GM21423 (cell line): ENCODE measurements at regions not wholly inside any gene's neighbourhood (a gene's known extent, or its start where the extent isn't known, plus 50 kb on each side); places are given as distances from the start of the nearest gene placed in this dataset.

Experiments used
- ATAC-seq: cut with Tn5 transposase; IDR thresholded peaks from one replicate; pipeline ENCODE4 v1.9.1; 2021; ENCODE audit warnings: mild to moderate bottlenecking, moderate library complexity; ENCODE audit not compliant: unreplicated experiment

DNA sequence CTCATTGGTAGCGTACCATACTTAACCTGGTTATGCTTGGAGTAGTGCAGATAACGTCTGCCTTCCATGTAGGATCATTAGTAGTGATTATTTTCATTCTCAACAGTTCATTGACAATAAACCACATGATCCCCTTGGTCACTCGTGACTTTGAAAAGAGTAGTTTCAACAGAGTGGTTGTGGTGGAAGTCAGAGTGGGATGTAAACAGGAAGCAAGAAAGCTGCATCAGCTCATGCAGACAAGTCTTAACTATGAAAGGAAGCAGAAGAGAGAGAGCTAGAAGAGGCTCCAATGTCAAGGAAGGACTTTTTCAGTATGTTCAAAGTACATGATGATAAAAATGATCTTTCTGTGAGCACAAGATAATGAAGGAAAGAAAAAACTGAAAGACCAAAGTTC lies 287.4 kb downstream of the MBD2 start:
- ATAC-seq = no peak

DNA sequence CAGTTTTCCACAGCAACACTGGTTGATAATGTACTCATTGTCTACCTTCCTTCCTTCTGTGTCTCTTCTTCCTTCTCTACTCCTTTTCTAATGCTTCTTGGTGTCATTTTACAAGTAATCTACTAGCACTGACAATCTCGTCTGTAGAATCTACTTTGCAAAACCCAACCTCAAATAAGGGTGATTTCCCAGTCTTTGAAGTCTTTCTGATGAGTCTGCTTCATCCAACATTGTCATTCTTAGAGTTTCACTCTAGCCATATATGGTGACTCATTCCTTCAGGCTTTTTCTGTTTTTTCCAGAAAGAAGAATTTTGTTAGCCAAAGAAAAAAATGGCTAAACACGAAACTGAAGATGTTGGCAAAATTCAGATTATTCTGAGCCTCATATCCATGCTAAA lies 288.7 kb downstream of the MBD2 start:
- ATAC-seq = no peak

DNA sequence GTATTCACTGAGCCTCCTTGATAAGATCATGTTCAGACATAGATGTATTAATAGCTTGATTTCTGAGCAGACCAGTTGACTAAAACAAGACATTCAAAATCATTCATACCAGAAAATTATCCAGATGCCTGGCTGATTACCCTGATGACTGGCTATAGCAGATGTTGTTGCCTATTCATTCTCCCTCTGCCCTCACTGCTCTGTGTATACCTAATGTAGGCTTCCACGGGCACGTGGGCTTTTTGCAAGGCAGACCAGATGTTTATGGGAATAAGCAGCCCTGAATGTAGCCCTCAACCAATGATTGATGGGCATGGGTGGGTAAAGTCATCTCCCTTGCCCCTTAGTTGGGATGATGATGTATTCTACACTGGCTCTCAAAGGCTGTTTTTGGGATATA lies 289.1 kb downstream of the MBD2 start:
- no peak for ATAC-seq

DNA sequence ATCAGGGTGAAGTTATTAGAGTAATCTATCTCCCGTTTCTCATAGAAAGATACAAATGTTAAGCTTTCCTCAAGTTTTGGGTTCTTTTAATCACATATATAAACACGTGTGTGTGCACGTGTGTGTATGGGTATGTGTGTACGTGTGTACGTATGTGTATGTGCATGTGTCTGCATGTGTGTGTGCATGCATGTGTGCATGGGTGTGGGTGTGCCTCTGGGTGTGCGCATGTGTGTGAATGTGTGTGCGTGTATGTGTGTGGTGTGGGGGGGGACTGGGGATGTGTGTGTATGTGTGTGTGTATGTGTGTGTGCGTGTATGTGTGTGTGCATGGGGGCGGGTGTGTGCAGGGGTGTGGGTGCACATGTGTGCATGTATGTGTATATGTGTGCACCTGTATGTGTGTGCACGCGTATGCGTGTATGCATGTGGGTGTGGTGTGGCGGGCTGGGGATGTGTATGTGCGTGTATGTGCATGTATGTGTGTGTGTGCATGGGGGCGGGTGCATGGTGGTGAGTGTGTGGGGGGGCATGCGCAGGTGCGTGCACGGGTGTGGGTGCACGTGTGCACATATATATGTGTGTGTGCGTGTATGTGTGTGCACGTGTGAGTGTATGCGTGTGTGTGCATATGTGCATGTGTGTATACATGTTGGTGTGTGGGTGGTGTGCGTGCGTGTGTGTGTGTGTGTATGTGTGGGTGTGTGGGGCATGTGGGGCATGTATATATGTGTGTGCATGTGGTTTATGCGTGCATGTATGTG lies 304.0 kb downstream of the MBD2 start:
- ATAC-seq = no peak

DNA sequence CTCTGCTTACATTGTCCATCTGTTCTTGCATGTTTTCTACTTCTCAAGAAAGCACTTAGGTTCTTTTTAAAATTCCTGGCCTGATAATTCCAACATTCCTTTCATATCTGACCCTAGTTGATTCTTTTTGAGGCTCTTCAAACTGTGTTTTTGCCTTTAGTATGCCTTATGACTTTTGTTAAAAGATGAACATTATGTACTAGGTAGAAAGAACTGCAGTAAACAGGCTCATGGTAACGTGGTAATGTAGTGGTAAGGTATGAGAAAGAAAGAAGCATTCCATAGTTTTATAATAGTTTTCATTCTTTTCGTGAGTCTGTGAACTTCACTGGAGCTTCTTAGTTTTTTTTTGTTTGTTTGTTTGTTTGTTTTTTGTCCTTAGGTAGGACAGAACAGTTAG lies 306.4 kb downstream of the MBD2 start:
- no peak for ATAC-seq

DNA sequence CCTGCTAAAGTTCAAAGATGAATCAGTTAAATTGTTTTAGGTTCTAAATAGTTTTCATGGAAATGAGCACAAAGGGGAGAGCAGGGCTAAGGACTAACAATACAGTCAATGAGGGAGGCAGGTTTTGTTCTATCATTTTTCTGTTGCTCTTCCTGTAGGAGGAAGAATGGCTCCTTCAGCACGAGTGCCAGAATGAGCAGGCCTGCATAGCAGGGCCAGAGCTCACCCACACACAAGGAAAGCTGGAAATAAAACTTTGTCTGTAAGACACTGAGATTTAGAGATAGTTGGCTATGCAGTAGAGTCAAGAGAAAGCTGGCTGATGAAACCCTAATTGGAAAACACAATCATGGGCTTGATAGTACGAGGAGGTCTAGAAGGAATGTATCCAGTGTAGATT lies 313.3 kb downstream of the MBD2 start:
- ATAC-seq = no peak

DNA sequence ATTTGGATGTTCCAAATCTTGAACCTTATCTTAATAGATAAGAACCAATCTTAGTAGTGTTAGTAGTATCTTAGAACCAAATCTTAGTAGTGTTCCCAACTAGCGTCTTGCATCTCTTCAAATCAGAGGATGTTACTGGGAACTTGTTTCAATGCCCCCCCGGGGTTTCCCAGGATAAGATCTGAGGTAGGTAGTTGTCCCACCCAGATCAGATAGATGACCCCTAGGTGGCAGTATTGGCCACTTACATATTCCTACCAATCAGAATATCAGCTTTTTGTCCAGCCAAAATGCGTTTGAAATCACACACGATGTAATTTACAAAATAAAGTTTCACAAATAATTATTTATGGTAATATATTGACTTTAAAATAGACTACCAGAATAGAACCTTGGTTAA lies 314.8 kb downstream of the MBD2 start:
- ATAC-seq = peak; percentile 73

DNA sequence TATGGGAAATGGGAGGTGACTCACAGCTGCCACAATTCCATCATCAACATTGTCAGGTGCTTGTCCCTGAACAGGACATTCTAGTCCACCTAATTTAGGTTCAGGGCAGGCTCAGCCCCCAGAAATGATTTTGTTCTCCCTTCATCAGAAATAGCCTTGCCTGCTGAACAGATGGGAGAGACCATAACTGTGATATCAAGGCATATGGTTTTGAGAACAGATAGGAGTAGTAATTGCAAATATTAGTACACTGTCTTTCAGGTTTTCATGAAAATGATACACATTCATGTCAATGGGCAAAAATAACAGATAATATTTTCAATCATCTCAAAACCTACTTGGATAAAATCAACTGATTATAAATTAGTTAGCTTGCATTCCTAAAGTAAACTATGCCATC lies 316.5 kb downstream of the MBD2 start:
- ATAC-seq = no peak

DNA sequence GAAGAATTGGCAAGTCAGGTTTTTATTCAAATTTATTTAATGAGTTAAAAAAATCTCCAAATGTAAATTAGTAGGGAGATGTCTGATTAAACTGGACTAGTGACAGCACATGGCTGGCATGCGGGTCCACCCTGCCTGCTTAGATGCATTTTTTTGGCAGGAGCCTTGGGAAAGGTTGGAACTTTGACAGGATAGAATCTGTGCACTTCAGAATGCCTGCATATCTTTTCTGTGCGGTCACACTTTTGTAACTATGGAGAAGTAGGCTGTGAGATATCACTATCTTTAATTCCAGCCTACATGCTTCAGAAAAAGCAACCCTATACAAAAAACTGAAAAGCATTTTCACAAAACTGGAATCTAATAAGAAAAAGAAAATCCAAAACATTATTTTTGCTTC lies 317.8 kb downstream of the MBD2 start:
- ATAC-seq = no peak

DNA sequence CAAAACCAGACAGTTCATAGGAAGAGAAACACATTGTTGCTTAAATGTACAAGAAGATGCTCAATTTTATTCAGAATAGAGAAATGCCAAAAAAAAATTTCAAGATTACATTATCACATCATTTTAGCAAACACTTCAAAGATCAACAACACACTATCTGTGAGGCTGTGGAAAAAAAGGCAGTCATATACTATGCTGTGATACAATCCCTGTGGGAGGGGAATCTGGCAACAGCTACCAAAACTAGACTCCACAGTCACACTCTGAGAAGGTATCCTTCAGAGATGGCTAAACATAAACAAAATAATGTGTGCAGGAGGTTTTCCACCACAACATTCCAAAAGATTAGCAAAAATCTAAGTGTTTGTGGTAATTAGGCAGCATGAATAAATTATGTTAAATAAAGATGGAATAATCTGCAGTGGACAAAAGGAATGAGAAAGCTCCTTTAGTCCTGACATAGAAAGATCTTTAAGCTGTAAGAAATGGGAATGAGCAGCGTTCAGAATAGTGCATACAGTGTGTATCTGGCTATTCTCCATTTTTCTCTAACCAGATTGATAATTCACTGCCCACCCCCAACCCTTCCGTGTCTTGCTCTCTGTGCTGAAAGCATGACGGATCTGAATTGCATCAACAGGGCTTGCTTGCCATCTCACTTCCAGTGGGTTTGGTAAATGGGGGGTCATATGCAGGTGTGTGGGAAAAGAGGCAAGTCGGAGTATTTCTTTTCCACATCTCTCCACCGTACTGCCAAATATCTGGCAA lies 329.6 kb downstream of the MBD2 start:
- ATAC-seq = no peak

DNA sequence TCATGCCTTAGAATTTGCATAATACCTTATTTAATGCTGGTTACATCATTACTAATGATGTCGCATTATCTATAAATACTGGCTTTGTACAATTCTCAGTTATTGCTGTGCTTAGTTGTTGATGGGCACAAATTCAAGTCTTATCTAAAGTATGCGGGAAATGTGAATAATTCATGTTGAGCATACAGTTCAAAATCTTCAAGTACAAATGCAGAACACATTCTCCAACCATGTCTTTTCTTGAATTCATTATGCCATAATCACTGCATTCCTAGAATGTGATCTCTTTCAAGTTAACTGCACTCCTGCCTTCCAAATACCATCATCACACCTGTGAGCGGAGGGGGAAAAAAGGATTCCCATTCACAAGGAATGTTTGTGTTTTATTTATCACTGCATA lies 337.0 kb downstream of the MBD2 start:
- no peak for ATAC-seq

DNA sequence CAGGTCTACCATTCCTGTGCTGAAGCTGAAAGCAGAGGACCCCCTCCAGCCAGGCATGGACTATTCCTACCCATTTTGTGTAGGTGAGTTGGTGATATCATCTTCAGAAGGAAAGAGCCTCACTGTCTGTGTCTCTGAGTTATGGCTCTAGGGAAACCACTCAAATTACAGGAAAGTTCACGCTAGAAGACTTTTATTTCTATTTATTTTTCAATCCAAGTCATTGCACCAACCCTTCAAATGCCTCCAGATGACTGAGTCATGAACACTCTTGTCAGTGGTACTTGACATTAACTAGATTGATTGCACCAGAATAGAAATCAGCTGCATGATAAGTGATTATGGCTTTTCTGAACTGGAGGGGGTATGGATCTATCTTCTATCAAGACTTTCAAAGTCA lies 338.4 kb downstream of the MBD2 start:
- ATAC-seq = no peak

DNA sequence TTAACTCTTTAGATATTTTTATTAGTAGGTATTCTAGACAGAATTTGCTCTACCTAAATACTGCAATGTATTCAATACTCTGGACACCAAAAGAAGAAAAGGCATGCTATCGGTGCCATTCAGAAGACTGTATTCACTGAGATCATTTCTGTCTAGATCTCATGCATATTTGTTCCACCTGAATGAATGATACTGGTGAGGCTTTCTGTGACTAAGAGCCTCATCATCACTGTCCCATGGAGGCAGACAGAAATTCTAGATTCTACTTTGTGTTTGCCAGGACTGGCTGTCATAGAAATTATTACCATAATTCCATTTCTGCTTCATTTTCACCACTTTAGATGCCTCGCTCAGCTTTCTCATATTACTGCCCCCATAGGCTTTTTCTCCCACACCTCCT lies 340.7 kb downstream of the MBD2 start:
- ATAC-seq = no peak

DNA sequence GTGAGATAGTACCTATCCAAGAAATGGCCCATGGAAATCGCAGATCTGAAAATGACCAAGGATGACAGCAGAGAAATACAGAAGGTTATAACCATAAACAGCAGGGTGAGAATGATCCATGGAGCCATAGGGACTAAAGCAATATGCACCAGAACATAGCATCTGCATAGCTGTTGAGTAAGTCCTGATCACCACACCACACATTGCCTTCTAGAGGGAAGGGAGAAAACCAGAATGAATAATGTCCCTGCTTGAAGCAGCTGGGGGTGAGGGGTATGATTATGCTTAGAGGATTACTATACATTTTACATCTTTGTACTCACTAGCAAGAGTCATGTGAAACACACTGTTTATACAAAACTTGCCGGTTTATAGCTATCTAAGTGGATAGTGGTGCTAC lies 350.4 kb downstream of the MBD2 start:
- ATAC-seq = no peak

DNA sequence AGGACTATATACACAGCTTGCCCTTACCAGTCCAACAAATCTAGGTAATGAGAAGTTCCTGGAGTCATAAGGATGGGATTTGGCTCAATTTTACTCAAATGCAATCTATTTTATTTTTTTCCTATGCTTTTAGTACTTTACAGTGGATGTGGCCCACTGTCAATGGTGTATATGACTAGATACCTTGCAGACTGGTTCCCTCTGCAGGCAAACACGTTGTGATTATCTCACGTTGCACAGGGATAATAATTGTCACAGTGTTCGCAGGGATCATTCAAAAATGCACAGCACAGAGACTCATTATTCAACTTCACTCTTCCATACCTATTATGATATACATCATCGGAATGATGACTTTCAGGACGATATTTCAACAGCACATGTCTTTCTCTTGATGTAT lies 359.7 kb downstream of the MBD2 start:
- ATAC-seq = no peak

DNA sequence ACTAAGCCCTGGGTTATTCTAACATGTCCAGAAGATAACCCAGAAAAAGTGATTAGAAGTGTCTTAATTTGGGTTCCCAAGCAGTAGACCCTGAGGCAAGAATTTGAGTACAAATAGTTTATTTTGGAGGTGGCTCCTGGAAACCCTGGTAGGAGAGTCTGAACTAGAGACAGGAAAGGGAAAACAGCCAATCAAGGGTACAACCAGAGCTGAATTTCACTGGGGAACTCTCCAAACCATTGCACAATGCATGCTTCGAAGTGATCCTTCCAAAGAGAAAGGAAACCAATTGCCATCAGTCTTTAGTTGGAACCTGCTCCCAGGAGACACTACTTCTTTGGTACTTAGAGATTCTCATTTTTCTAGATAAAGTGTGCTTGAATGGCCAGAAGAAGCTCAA lies 361.5 kb downstream of the MBD2 start:
- no peak for ATAC-seq

DNA sequence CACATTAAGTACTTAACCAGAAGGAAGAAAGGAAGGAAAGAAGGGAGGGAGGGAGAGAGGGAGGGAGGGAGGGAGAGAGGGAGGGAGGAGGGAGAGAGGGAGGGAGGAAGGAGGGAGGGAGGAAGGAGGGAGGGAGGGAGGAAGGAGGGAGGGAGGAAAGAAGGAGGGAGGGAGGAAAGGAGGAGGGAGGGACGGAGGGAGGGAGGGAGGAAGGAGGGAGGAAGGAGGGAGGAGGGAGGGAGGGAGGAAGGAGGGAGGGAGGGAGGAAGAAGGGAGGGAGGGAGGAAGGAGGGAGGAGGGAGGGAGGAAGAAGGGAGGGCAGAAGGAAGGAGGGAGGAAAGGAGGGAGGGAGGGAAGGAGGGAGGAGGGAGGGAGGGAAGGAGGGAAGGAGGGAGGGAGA lies 363.3 kb downstream of the MBD2 start:
- no peak for ATAC-seq

DNA sequence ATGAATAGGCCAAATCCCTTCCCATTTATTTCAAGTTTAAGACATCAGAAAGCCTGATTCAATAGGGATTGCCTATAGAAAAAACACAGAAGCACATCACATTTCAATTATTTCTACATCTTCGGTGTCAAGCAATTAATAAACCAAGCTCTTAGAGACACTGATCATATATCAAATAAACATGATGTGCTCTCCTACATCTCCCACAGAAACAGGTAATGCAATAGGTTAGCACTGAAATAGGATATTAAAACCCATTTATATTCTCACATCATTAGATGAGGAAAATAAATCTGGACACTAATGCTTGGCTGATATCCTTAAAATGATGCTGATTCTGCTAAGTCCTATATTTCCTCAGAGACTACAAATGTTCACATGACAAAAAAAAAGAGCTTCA lies 364.7 kb downstream of the MBD2 start:
- no peak for ATAC-seq

DNA sequence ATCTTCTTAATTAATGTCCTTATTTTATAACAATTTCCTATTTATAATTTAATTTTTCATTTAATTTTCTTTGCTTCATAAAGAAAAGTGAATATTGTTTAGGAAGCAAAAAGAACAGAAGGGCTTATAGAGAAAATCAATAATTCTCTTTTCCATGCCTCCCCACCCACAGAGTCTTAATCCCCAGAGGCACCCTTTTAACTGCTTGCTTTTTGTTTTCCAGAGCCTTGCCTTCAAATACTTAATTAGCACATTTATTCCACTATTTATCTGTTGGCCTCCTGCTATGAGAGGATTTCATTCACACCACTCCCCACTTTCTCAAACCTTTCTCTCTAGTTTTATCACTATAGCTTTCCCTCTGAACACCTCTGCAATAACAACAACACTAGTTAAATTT lies 373.6 kb downstream of the MBD2 start:
- ATAC-seq = no peak

DNA sequence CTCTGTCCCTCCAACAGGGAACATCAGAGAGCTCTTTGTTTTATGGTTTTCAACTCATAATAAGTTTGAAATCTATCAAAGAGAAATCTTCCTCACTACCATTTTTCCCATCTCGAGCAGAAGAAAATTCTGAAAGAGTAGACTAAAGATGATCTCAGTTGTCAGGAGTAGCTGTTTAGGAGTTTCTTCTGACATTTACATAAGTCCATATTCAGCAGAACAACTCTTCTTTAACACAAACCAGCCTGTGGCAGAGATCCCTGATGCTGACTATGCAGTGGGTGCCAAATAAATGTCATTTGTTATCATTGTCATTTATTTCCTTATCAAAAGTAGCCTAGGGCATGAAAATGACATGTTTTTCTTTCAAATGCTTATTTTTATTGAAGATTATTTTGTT lies 380.7 kb downstream of the MBD2 start:
- ATAC-seq = no peak

DNA sequence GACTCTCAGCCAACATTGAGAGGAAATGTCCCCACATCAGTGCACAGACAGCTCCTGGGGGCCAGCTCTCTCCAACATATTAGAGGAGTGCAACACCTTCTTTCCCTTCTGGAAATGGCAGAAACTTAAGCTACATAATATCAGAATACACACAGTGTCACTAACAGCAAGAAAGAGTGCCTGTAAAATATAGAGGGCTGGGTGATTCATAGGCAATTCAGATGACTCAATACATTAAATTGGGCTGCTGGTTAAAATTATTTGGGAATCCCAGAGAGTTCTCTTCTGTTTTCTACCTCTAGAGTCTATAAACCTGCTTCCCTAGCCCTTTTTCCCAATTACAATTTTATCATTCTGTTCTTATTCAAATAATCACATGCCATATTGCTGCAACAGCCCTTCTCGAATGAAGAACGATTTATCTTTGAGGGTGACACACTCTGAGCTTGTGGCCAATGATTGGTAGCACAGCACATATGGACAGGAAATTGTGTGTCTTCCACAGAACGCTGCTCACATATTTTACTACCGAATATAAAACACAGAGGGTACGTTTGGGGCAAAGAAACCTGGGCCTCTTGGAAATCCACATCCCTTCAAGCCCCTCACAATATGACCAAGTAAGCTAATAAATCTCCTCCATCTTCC lies 381.2 kb downstream of the MBD2 start:
- ATAC-seq = no peak

DNA sequence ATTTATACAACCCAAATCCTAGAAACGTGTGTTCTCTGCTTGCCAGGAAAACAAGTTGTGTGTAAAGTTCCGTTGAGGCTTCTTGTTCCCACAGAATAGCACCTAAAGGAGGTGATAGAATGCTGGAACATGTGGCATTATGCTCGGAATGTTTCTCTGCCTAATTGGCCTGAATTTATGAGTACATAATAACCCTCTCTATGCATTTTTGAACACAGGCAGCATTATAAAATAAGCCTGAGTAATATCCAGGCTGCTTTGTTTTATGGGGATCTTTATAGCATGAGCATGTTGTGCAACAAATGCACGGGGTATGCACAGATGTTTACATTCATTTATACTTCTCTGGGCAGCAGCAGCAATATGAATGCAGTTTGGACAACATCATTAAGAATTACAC lies 385.7 kb downstream of the MBD2 start:
- no peak for ATAC-seq
